ENCODE measurements at regions not wholly inside any gene's neighbourhood (a gene's known extent, or its start where the extent isn't known, plus 50 kb on each side); places are given as distances from the start of the nearest gene placed in this dataset.

DNA sequence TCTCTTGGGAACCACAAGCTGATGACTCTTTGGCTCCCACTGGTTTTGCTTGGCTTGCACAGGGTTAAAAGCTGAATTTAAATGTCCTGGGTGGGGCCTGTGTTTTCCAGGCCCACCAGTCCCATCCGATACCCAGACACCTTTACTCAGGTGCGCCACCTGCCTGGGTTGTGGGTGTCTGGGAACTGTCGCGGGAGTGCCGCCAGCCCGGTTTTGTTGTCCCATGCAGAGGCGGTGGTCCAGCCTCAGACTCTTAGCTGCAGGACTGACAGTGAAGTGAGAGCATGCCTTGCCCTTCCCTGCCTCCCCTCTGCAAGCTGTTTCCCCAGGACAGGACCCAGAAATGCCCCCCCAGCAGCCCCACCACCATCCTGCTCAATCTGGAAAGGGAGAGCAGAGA, 255.6 kb upstream of the ZNF32 start:
- H3K27me3 Mint-ChIP-seq: peaks cover 15% of the 10 kb centered on the region
- no peak overlapping the region for H3K27ac Mint-ChIP-seq
- H3K4me1 Mint-ChIP-seq: no peaks in the 10 kb centered on the region
- no peaks in the 10 kb centered on the region for H3K9me3 Mint-ChIP-seq (ENCODE audit: low read depth)
- DNase-seq: no peak
- H3K4me3 Mint-ChIP-seq: no peak overlapping the region
- no peak for ATAC-seq
- H3K36me3 Mint-ChIP-seq: no peaks in the 10 kb centered on the region
- CTCF ChIA-PET: no interaction called here

- Mint-ChIP-seq H3K4me1 (no peaks in the 10 kb centered on the region), H3K9me3 (ENCODE audit: low read depth) (no peaks in the 10 kb centered on the region), H3K4me3 (no peak overlapping the region), H3K27ac (no peak overlapping the region), H3K36me3 (no peaks in the 10 kb centered on the region), H3K27me3 (peaks cover 15% of the 10 kb centered on the region)
- no peak for ATAC-seq
- no peak for DNase-seq
- CTCF ChIA-PET: interaction anchor here (1.5 kb wide), 1 partner anchor 8 kb away, joined by 4 read pairs; no protein-coding TSS in a partner anchor
Measured at GRCh38 chr10:43903451-43903850, 254.8 kb upstream of the ZNF32 start.

GRCh38 chr10:43902842-43903241, 254.2 kb upstream of the ZNF32 start:
- Mint-ChIP-seq H3K9me3 (ENCODE audit: low read depth) (no peaks in the 10 kb centered on the region), H3K27ac (no peak overlapping the region), H3K4me3 (no peak overlapping the region), H3K27me3 (peaks cover 15% of the 10 kb centered on the region), H3K36me3 (no peaks in the 10 kb centered on the region), H3K4me1 (no peaks in the 10 kb centered on the region)
- DNase-seq: no peak
- CTCF ChIA-PET: interaction anchor here (1.5 kb wide), 1 partner anchor 9 kb away, joined by 4 read pairs; no protein-coding TSS in a partner anchor
- no peak for ATAC-seq

GRCh38 chr10:43901744-43902504, 253.2 kb upstream of the ZNF32 start:
- Mint-ChIP-seq H3K27me3 (peaks cover 13% of the 10 kb centered on the region), H3K27ac (no peak overlapping the region), H3K9me3 (ENCODE audit: low read depth) (no peaks in the 10 kb centered on the region), H3K36me3 (no peaks in the 10 kb centered on the region), H3K4me3 (no peak overlapping the region), H3K4me1 (no peaks in the 10 kb centered on the region)
- no peak for ATAC-seq
- CTCF ChIA-PET: interaction anchor here (1.5 kb wide), 1 partner anchor 10 kb away, joined by 4 read pairs; no protein-coding TSS in a partner anchor
- no peak for DNase-seq

DNA sequence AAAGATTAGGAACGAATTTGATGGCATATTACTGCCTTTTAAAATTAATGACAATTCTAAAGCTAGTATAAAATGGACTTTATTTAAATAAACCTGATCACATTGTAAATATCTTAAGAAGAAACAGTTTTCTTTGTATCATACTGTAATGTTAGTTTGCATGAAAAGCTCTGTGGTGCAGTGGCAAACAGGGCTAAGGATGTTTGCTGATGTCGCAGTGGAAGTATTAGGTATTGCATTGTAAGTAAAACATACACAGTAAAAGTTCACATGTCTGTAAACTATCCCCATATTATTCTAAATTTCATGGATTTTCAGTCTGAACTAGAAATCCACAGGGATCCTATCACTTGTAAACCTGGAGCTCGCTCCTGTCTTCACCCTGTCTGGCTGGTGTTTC, 252.6 kb upstream of the ZNF32 start:
- CTCF ChIA-PET: no interaction called here
- no peaks in the 10 kb centered on the region for H3K9me3 Mint-ChIP-seq (ENCODE audit: low read depth)
- H3K27me3 Mint-ChIP-seq: peaks cover 6% of the 10 kb centered on the region
- ATAC-seq: no peak
- no peak for DNase-seq
- H3K4me3 Mint-ChIP-seq: no peak overlapping the region
- H3K36me3 Mint-ChIP-seq: no peaks in the 10 kb centered on the region
- H3K4me1 Mint-ChIP-seq: no peaks in the 10 kb centered on the region
- H3K27ac Mint-ChIP-seq: no peak overlapping the region

DNA sequence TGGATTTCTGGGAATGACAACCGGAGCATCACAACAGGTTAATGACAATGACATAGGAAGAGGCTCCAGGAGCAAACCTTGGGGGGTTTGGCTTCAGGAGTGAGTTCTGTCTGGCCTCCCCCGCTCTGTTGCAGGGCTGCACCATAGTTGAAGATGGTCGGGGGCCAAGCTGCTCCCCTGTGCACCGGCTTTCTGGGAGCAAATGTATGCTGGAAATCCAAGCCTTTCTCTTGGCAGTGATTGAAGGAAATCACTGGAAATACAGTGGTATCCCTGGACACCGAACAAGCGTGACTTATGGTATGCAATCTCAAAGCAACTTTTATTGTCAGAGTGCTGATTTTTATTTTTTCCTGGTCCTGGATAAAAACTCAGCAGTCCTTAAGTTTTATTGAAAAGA, 251.9 kb upstream of the ZNF32 start:
- Mint-ChIP-seq H3K4me1 (no peaks in the 10 kb centered on the region), H3K4me3 (no peak overlapping the region), H3K9me3 (ENCODE audit: low read depth) (no peaks in the 10 kb centered on the region), H3K27ac (no peak overlapping the region), H3K36me3 (no peaks in the 10 kb centered on the region), H3K27me3 (no peaks in the 10 kb centered on the region)
- ATAC-seq: no peak
- CTCF ChIA-PET: no interaction called here
- no peak for DNase-seq

DNA sequence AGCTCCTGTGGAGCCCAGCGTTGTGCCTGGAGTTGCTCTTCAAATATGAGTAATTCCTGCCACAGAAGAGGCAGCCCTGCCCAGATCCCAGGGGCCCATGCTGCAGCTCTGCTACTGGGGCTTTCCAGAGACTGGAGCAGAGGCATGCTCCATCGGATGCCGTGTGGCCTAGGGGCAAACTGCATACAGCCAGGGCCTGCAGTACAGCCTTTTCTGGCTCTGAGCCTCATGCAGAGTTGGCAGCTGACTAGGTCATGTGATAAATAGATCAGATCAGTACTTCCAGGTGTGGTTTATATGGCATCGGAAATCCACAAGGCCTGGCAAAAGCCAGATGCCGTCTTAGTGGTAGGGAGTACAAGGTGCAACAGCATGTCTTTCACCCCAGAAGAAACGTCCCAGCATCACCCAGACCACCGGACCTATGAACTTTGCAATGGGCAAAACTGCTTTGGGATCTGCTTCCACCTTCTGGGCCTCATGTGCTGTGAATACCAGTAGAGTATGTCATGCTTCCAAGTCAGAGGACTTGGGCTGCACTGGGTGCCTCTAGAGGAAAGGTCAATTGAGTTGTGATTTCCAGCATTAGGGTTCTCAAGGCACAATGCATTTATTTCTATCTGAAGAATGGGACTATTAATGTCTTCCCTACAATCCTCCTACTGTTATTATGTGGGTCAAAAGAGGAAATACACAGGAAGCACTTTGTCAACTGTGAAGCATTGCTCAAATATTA, 250.7 kb upstream of the ZNF32 start:
- Mint-ChIP-seq H3K9me3 (ENCODE audit: low read depth) (no peaks in the 10 kb centered on the region), H3K4me1 (no peaks in the 10 kb centered on the region), H3K4me3 (no peak overlapping the region), H3K27me3 (peaks cover 3% of the 10 kb centered on the region), H3K27ac (no peak overlapping the region), H3K36me3 (no peaks in the 10 kb centered on the region)
- ATAC-seq (no peak), DNase-seq (no peak)
- CTCF ChIA-PET: interaction anchor here (0.6 to 0.7 kb wide), 2 partner anchors 16 to 21 kb away, joined by 3 to 4 read pairs; no protein-coding TSS in a partner anchor

GRCh38 chr10:43898592-43898991, 249.9 kb upstream of the ZNF32 start:
- H3K36me3 Mint-ChIP-seq: no peaks in the 10 kb centered on the region
- no peaks in the 10 kb centered on the region for H3K4me1 Mint-ChIP-seq
- ATAC-seq (no peak), DNase-seq (no peak)
- no peak overlapping the region for H3K27ac Mint-ChIP-seq
- H3K9me3 Mint-ChIP-seq (ENCODE audit: low read depth): no peaks in the 10 kb centered on the region
- CTCF ChIA-PET: interaction anchor here (0.6 kb wide), 1 partner anchor 22 kb away, joined by 4 read pairs; no protein-coding TSS in a partner anchor
- H3K4me3 Mint-ChIP-seq: no peak overlapping the region
- peaks cover 4% of the 10 kb centered on the region for H3K27me3 Mint-ChIP-seq

- no peak for ATAC-seq
- no peaks in the 10 kb centered on the region for H3K4me1 Mint-ChIP-seq
- CTCF ChIA-PET: no interaction called here
- H3K27ac Mint-ChIP-seq: no peak overlapping the region
- H3K36me3 Mint-ChIP-seq: no peaks in the 10 kb centered on the region
- H3K4me3 Mint-ChIP-seq: no peak overlapping the region
- H3K9me3 Mint-ChIP-seq (ENCODE audit: low read depth): no peaks in the 10 kb centered on the region
- no peak for DNase-seq
- H3K27me3 Mint-ChIP-seq: peaks cover 4% of the 10 kb centered on the region
Measured at GRCh38 chr10:43897765-43898419, 249.2 kb upstream of the ZNF32 start.

DNA sequence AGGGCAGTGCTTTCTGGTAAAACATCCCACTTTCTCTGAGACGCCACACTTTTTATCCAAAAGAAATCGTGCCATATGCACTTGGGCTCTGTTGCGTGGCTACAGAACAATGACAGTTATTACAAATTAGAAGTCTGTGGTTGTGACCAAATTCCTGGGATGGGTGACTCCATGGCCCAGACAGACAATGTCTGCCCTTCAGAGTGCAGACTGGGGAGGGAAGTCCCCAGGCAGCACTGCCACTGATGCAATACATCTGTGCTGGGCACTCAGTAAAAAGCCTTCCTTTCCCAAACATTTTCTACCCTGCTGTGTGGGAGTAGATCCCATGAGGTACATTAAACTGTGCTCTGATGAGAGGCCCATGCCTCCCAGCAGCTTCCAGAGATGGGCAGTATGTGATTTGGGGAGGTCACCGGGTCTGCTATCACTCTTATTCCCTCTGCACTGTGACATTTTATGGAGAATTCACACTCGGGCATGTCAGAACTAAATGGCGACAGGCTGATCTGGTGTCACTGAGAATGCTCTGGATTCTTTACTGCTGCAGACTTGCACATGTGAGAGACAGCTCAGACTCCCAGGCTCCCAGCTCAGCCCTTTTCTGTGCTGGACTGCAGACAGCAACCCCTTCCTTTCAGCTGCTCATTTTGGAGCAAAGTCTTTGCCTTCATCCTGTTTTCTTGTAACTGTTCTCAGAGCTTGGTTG, 243.5 kb upstream of the ZNF32 start:
- Mint-ChIP-seq H3K4me3 (no peak overlapping the region), H3K4me1 (no peaks in the 10 kb centered on the region), H3K27me3 (peaks cover 30% of the 10 kb centered on the region), H3K36me3 (no peaks in the 10 kb centered on the region), H3K27ac (no peak overlapping the region), H3K9me3 (ENCODE audit: low read depth) (no peaks in the 10 kb centered on the region)
- CTCF ChIA-PET: no interaction called here
- DNase-seq (peak; percentile 22), ATAC-seq (no peak)

GRCh38 chr10:43891241-43891640, 242.6 kb upstream of the ZNF32 start:
- H3K9me3 Mint-ChIP-seq (ENCODE audit: low read depth): no peaks in the 10 kb centered on the region
- H3K27ac Mint-ChIP-seq: no peak overlapping the region
- CTCF ChIA-PET: no interaction called here
- H3K4me3 Mint-ChIP-seq: no peak overlapping the region
- ATAC-seq (no peak), DNase-seq (no peak)
- no peaks in the 10 kb centered on the region for H3K4me1 Mint-ChIP-seq
- no peaks in the 10 kb centered on the region for H3K36me3 Mint-ChIP-seq
- H3K27me3 Mint-ChIP-seq: peaks cover 38% of the 10 kb centered on the region

DNA sequence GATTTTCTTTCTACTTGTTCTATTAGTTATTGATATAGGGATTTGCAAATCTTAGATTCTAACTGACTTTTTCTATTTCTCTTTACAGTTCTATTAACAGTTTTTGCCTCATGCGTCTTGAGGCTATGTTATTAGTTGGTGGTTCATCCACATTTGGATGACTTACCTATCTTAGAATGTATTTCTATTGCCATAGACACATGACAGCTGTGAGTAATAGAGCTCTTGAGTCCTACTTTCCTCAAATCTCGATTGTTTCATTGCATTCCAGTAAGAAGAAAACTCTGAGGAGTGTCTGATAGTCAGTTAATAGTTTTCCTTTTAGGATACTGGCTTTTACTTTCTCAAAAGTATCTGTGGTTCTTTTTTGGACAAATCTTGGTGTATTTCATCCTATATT, 241.4 kb upstream of the ZNF32 start:
- DNase-seq: no peak
- Mint-ChIP-seq H3K36me3 (no peaks in the 10 kb centered on the region), H3K4me1 (no peaks in the 10 kb centered on the region), H3K27ac (no peak overlapping the region), H3K27me3 (peaks cover 41% of the 10 kb centered on the region), H3K4me3 (no peak overlapping the region), H3K9me3 (ENCODE audit: low read depth) (no peaks in the 10 kb centered on the region)
- CTCF ChIA-PET: no interaction called here
- no peak for ATAC-seq

DNA sequence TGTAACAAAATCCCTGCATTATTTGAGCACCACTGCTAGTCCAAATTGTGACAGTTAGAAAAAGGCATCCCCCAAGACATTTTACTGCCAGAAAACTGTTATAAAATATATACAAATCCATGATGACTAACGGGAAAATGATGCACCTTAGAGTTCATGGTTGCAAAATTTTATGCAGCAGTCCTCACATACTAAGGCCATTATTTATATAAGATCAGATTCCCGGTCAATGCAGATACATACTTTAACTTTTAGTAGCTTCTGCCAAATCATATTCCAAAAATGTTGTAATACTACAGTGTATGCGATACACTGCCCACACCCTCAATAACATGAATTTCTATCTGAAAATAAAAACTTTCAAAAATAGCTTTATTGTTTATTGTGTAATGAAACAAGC, 239.9 kb upstream of the ZNF32 start:
- H3K36me3 Mint-ChIP-seq: no peaks in the 10 kb centered on the region
- ATAC-seq: no peak
- H3K9me3 Mint-ChIP-seq (ENCODE audit: low read depth): no peaks in the 10 kb centered on the region
- DNase-seq: no peak
- no peak overlapping the region for H3K4me3 Mint-ChIP-seq
- peaks cover 37% of the 10 kb centered on the region for H3K27me3 Mint-ChIP-seq
- H3K27ac Mint-ChIP-seq: no peak overlapping the region
- CTCF ChIA-PET: interaction anchor here (0.6 kb wide), 1 partner anchor 200 kb away, joined by 3 read pairs; no protein-coding TSS in a partner anchor
- no peaks in the 10 kb centered on the region for H3K4me1 Mint-ChIP-seq
